Endothelial cell of umbilical vein (primary cell): ENCODE measurements at regions not wholly inside any gene's neighbourhood (a gene's known extent, or its start where the extent isn't known, plus 50 kb on each side); places are given as distances from the start of the nearest gene placed in this dataset.

Experiments used
- BruUV-seq: library from RNA; stranded (reverse); fragments of 400-500 nt; replicated peaks from 2 replicates; lab custom pipeline; 2021; lab: Mats Ljungman, UMichigan
- CTCF ChIA-PET: fragments of 300-600, 350-600 bp; sonication (Branson Sonifier 250); formaldehyde crosslinking; loops from one replicate; lab custom pipeline; 2021; ENCODE audit warnings: antibody characterized with exemption, inconsistent platforms; lab: Charles Lee
- POLR2A ChIA-PET: fragments of 300-600, 350-600 bp; sonication (Branson Sonifier 250); formaldehyde crosslinking; loops from one replicate; lab custom pipeline; 2021; ENCODE audit warnings: antibody characterized with exemption, inconsistent platforms; lab: Charles Lee
- DNase-seq: peaks from one replicate; pipeline ENCODE4 v3.0.0-alpha.2; 2011; ENCODE audit warnings: low read depth, low spot score
- FAIRE-seq: peaks from 2 replicates; lab custom pipeline; 2011; peaks lifted over from hg19 to GRCh38; lab: Jason Lieb, UNC
- H2AFZ ChIP-seq: 2 replicates; pipeline ENCODE4 v1.6.0; 2012; ENCODE audit warnings: low read depth, low read length, control low read depth, inconsistent platforms
- H3K27ac ChIP-seq: 2 replicates; pipeline ENCODE4 v1.5.1; 2011; ENCODE audit warnings: low read depth, mild to moderate bottlenecking, control low read depth, low read length, moderate library complexity; ENCODE audit not compliant: insufficient read depth
- H3K27me3 ChIP-seq, 2 experiments: 2 replicates each; pipeline versions ENCODE4 v1.6.0 to v1.6.1; 2011; ENCODE audit warnings: low read length in 2 of 2, mixed read lengths in 1 of 2; ENCODE audit not compliant: control insufficient read depth in 2 of 2, insufficient read depth in 2 of 2
- H3K36me3 ChIP-seq, 2 experiments: 2 replicates in 1 of 2; 3 replicates in 1 of 2; pipeline ENCODE4 v1.5.1; 2011; ENCODE audit warnings: low read length in 2 of 2, mild to moderate bottlenecking in 1 of 2, moderate library complexity in 1 of 2; ENCODE audit not compliant: control insufficient read depth in 2 of 2, insufficient read depth in 2 of 2; ENCODE audit errors: extremely low read depth in 1 of 2
- H3K4me1 ChIP-seq: 3 replicates; pipeline ENCODE4 v1.5.1; 2011; ENCODE audit warnings: mild to moderate bottlenecking, low read length; ENCODE audit not compliant: control insufficient read depth, insufficient read depth; ENCODE audit errors: extremely low read depth
- H3K4me2 ChIP-seq: 2 replicates; pipeline ENCODE4 v1.6.1; 2011; ENCODE audit warnings: low read length, control low read depth, mixed read lengths; ENCODE audit not compliant: insufficient read depth
- H3K4me3 ChIP-seq, 3 experiments: fragments of 200-600 bp in 1 of 3; sonication (generic), shearing (Covaris generic) in 1 of 3; replicated peaks in 1 of 3; 2 replicates each; pipeline ENCODE4 v1.5.1; 2011 to 2016; ENCODE audit warnings: control low read depth in 3 of 3, low read length in 3 of 3, mild to moderate bottlenecking in 2 of 3, inconsistent platforms in 1 of 3, low read depth in 1 of 3, moderate library complexity in 1 of 3; ENCODE audit not compliant: insufficient read depth in 1 of 3
- H3K79me2 ChIP-seq: 2 replicates; pipeline ENCODE4 v1.6.0; 2012; ENCODE audit warnings: low read length, inconsistent platforms; ENCODE audit not compliant: control insufficient read depth, insufficient read depth
- H3K9ac ChIP-seq: replicated peaks from 2 replicates; pipeline ENCODE3; 2011; ENCODE audit warnings: low read length, control low read depth; ENCODE audit not compliant: insufficient read depth; ENCODE audit errors: extremely low read depth
- H3K9me1 ChIP-seq: replicated peaks from 3 replicates; pipeline ENCODE4 v1.6.0; 2011; ENCODE audit warnings: mild to moderate bottlenecking, low read length; ENCODE audit not compliant: control insufficient read depth, insufficient read depth; ENCODE audit errors: extremely low read depth
- H3K9me3 ChIP-seq: replicated peaks from 2 replicates; pipeline ENCODE4 v1.5.1; 2012; ENCODE audit warnings: low read length, inconsistent platforms; ENCODE audit not compliant: control insufficient read depth, insufficient read depth
- H4K20me1 ChIP-seq: replicated peaks from 2 replicates; pipeline ENCODE3; 2011; ENCODE audit warnings: mild to moderate bottlenecking, low read length; ENCODE audit not compliant: control insufficient read depth, insufficient read depth; ENCODE audit errors: extremely low read depth
- EZH2 ChIP-seq: IDR thresholded peaks from 2 replicates; pipeline ENCODE4 v1.6.1; 2012; ENCODE audit warnings: borderline replicate concordance, low read depth, mild to moderate bottlenecking, moderate library complexity, low read length, inconsistent platforms; ENCODE audit not compliant: severe bottlenecking
- FOS ChIP-seq: IDR thresholded peaks from 2 replicates; pipeline ENCODE4 v1.6.1; 2011; ENCODE audit warnings: mild to moderate bottlenecking, low read length, moderate library complexity, borderline replicate concordance; ENCODE audit not compliant: insufficient read depth
- GATA2 ChIP-seq: IDR thresholded peaks from 2 replicates; pipeline ENCODE4 v1.7.0; 2011; ENCODE audit warnings: low read depth, mild to moderate bottlenecking, moderate library complexity, mixed read lengths, low read length; ENCODE audit not compliant: insufficient read length, insufficient read depth
- JUN ChIP-seq: IDR thresholded peaks from 2 replicates; pipeline ENCODE4 v1.6.1; 2011; ENCODE audit warnings: borderline replicate concordance, low read depth; ENCODE audit not compliant: insufficient read length, insufficient read depth
- MYC ChIP-seq: IDR thresholded peaks from one replicate; pipeline ENCODE4 v1.6.1; 2011; ENCODE audit warnings: mild to moderate bottlenecking, low read depth, low read length
- POLR2A ChIP-seq: IDR thresholded peaks from 2 replicates; pipeline ENCODE4 v1.6.1; 2012; ENCODE audit warnings: low read depth, mild to moderate bottlenecking, control low read depth, low read length
- POLR2AphosphoS5 ChIP-seq: IDR thresholded peaks from 2 replicates; pipeline ENCODE4 v1.6.1; 2012; ENCODE audit warnings: low read depth, mild to moderate bottlenecking, control low read depth, low read length, moderate library complexity; ENCODE audit not compliant: insufficient read depth
- dilution Hi-C: fragments of 300-500 bp; cut with MboI; formaldehyde crosslinking; loops from one replicate; pipeline ENCODE4 v1.15.0; 2019; ENCODE audit warnings: low sequenced_read_pairs; ENCODE audit not compliant: extremely low pct_ligation_motif_present
- intact Hi-C: fragments of 100-400 bp; cut with micrococcal nuclease; formaldehyde crosslinking; loops from one replicate; pipeline ENCODE4 v1.10.0; 2022
- TF ChIP-seq, protein P1 (sequence below): IDR thresholded peaks from 2 replicates; pipeline ENCODE4 v1.6.1; 2011; ENCODE audit not compliant: insufficient read depth, insufficient read length
- TF ChIP-seq, protein P2 (sequence below), 2 donors: IDR thresholded peaks; 1 replicate in 1 of 2; 2 replicates in 1 of 2; pipeline ENCODE4 v1.5.1; 2011; ENCODE audit warnings: low read length in 2 of 2, mild to moderate bottlenecking in 2 of 2, moderate library complexity in 2 of 2, control low read depth in 1 of 2, inconsistent platforms in 1 of 2, low read depth in 1 of 2; ENCODE audit not compliant: insufficient read depth in 1 of 2; ENCODE audit errors: extremely low read depth in 1 of 2

DNA sequence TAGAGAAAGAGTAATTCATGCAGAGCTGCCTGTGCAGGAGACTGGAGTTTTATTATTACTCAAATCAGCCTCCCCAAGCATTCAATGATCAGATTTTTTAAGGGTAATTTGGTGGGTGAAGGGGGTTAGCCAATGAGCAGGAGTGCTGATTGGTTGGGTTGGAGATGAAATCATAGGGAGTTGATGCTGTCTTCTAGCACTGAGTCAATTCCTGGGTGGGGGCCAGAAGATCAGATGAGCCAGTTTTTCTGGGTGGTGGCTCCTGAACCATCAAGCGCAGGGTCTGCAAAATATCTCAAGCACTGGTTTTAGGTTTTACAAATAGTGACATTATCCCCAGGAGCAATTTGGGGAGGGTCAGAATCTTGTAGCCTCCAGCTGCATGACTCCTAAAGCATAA lies 312.8 kb upstream of the THSD7B start:
- Histone ChIP-seq H4K20me1 (no peaks in the 10 kb centered on the region), H3K4me3 (no peak overlapping the region), H3K36me3 (no peaks in the 10 kb centered on the region), H3K27me3 (no peaks in the 10 kb centered on the region), H3K9ac (no peak overlapping the region), H3K4me2 (no peak overlapping the region), H3K9me1 (no peaks in the 10 kb centered on the region), H3K4me1 (no peaks in the 10 kb centered on the region), H3K9me3 (no peaks in the 10 kb centered on the region), H2AFZ (no peak overlapping the region), H3K27ac (no peak overlapping the region), H3K79me2 (no peaks in the 10 kb centered on the region)
- TF ChIP-seq MYC = no peak
- no peak for TF ChIP-seq POLR2AphosphoS5
- TF ChIP-seq JUN = no peak
- TF ChIP-seq POLR2A = no peak
- no peak for TF ChIP-seq FOS
- TF ChIP-seq, protein P1, sequence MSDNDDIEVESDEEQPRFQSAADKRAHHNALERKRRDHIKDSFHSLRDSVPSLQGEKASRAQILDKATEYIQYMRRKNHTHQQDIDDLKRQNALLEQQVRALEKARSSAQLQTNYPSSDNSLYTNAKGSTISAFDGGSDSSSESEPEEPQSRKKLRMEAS = no peak
- no peak for TF ChIP-seq EZH2
- TF ChIP-seq, protein P2, sequence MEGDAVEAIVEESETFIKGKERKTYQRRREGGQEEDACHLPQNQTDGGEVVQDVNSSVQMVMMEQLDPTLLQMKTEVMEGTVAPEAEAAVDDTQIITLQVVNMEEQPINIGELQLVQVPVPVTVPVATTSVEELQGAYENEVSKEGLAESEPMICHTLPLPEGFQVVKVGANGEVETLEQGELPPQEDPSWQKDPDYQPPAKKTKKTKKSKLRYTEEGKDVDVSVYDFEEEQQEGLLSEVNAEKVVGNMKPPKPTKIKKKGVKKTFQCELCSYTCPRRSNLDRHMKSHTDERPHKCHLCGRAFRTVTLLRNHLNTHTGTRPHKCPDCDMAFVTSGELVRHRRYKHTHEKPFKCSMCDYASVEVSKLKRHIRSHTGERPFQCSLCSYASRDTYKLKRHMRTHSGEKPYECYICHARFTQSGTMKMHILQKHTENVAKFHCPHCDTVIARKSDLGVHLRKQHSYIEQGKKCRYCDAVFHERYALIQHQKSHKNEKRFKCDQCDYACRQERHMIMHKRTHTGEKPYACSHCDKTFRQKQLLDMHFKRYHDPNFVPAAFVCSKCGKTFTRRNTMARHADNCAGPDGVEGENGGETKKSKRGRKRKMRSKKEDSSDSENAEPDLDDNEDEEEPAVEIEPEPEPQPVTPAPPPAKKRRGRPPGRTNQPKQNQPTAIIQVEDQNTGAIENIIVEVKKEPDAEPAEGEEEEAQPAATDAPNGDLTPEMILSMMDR (IDR thresholded peaks at IDR 0.05; ENCODE audit: extremely low read depth in 1 of 2, insufficient read depth in 1 of 2, low read depth in 1 of 2, low read length in 2 of 2) = no peak
- TF ChIP-seq GATA2 = no peak
- FAIRE-seq (no peak), DNase-seq (no peak)
- BruUV-seq = no TSS peak
- intact Hi-C loops = no loop called here
- dilution Hi-C loops = no loop called here
- POLR2A ChIA-PET = no interaction called here
- CTCF ChIA-PET = no interaction called here
